ENCODE measurements at regions not wholly inside any gene's neighbourhood (a gene's known extent, or its start where the extent isn't known, plus 50 kb on each side); places are given as distances from the start of the nearest gene placed in this dataset.

DNA sequence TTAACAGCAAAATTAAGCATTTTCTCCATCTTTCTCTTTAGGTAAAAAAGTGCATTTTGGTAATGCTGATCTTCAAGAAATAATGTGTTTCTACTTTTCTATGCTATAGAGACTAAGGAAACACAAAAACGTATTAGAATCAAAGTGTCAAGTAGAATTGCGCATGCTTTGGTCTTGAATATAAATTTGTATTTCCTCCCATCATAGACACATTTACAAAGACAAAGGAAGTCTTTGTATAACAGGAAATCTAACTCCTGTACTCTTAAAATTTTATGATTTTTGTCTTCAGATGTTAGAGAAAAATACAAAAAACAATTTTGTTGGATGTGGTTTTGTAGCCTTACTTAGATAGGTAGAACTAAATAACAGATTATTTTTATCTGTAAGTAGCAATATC lies 1299.4 kb downstream of the NCAM2 start:
- CTCF ChIA-PET: no interaction called here

DNA sequence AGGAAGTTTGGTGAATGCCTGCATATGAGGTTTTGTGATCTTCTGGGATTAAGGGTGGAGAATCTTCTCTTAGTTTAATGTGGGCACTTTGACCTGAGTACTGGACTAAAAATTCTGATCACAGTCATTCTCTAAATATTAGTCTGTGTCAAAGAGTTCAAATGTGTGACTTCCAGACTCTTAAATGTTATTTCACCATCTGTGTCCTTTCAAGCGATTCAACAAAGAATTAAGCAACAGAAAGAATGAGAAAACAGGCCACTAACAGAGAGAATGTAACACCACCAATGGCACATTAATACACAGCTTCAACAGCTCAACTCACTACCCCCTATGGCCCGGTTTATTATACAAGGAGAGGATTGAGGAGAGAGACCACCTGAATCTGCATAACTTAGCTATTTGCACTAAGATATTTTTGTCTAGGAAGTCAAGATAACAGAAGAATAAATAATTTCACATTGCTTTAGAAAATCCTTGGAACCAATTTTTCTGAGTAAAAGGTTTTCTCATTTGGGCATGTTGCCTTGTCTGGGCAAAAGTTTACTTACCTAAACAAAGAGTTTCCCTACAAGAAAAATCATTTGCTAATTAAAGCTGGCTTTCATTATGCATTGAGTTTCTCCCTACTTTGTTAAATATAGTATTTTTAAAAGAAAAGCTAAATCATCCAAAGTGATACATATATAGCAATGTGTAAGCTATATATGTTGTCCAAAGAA lies 1313.7 kb downstream of the NCAM2 start:
- Histone ChIP-seq H3K4me2 (no peak overlapping the region), H3K27ac (no peak overlapping the region), H3K4me1 (no peaks in the 10 kb centered on the region), H3K4me3 (no peak overlapping the region), H3K9me3 (no peaks in the 10 kb centered on the region)
- no peak for ATAC-seq
- ChIA-PET POLR2A (no interaction called here), CTCF (interaction anchor here (0.6 kb wide), 1 partner anchor 663 kb away, joined by 3 read pairs; no protein-coding TSS in a partner anchor)
- no peak for DNase-seq (ENCODE audit: low read depth in 1 of 2, low spot score in 1 of 2)
- FAIRE-seq: no peak
- 0% methylated on average over 2 of the region's 2 CpGs for WGBS (ENCODE audit: missing lambda C conversion rate)
- TF ChIP-seq JUNB (IDR thresholded peaks at IDR 0.05): no peak
- TF ChIP-seq NPAS2 (CRISPR knock-in tag; IDR thresholded peaks at IDR 0.05; ENCODE audit: borderline replicate concordance): no peak
- no peak for TF ChIP-seq POLR2A (IDR thresholded peaks at IDR 0.05; ENCODE audit: low read length)
- TF ChIP-seq, protein P1, sequence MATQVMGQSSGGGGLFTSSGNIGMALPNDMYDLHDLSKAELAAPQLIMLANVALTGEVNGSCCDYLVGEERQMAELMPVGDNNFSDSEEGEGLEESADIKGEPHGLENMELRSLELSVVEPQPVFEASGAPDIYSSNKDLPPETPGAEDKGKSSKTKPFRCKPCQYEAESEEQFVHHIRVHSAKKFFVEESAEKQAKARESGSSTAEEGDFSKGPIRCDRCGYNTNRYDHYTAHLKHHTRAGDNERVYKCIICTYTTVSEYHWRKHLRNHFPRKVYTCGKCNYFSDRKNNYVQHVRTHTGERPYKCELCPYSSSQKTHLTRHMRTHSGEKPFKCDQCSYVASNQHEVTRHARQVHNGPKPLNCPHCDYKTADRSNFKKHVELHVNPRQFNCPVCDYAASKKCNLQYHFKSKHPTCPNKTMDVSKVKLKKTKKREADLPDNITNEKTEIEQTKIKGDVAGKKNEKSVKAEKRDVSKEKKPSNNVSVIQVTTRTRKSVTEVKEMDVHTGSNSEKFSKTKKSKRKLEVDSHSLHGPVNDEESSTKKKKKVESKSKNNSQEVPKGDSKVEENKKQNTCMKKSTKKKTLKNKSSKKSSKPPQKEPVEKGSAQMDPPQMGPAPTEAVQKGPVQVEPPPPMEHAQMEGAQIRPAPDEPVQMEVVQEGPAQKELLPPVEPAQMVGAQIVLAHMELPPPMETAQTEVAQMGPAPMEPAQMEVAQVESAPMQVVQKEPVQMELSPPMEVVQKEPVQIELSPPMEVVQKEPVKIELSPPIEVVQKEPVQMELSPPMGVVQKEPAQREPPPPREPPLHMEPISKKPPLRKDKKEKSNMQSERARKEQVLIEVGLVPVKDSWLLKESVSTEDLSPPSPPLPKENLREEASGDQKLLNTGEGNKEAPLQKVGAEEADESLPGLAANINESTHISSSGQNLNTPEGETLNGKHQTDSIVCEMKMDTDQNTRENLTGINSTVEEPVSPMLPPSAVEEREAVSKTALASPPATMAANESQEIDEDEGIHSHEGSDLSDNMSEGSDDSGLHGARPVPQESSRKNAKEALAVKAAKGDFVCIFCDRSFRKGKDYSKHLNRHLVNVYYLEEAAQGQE (IDR thresholded peaks at IDR 0.05): no peak
- TF ChIP-seq, protein P2, sequence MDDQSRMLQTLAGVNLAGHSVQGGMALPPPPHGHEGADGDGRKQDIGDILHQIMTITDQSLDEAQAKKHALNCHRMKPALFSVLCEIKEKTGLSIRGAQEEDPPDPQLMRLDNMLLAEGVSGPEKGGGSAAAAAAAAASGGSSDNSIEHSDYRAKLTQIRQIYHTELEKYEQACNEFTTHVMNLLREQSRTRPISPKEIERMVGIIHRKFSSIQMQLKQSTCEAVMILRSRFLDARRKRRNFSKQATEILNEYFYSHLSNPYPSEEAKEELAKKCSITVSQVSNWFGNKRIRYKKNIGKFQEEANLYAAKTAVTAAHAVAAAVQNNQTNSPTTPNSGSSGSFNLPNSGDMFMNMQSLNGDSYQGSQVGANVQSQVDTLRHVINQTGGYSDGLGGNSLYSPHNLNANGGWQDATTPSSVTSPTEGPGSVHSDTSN (IDR thresholded peaks at IDR 0.05): no peak
- TF ChIP-seq, protein P3, sequence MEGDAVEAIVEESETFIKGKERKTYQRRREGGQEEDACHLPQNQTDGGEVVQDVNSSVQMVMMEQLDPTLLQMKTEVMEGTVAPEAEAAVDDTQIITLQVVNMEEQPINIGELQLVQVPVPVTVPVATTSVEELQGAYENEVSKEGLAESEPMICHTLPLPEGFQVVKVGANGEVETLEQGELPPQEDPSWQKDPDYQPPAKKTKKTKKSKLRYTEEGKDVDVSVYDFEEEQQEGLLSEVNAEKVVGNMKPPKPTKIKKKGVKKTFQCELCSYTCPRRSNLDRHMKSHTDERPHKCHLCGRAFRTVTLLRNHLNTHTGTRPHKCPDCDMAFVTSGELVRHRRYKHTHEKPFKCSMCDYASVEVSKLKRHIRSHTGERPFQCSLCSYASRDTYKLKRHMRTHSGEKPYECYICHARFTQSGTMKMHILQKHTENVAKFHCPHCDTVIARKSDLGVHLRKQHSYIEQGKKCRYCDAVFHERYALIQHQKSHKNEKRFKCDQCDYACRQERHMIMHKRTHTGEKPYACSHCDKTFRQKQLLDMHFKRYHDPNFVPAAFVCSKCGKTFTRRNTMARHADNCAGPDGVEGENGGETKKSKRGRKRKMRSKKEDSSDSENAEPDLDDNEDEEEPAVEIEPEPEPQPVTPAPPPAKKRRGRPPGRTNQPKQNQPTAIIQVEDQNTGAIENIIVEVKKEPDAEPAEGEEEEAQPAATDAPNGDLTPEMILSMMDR (IDR thresholded peaks at IDR 0.05): no peak
- TF ChIP-seq CBX8 (IDR thresholded peaks at IDR 0.05): no peak
- no peak for TF ChIP-seq TP53 (CRISPR knock-in tag; IDR thresholded peaks at IDR 0.05)
- no peak for TF ChIP-seq EHMT2 (IDR thresholded peaks at IDR 0.05; ENCODE audit: low read depth)

More for the DNA sequence above, 1299.4 kb downstream of the NCAM2 start:
- 31% methylated on average over 2 of the region's 2 CpGs for WGBS (ENCODE audit: missing lambda C conversion rate)
- POLR2A ChIA-PET: no interaction called here
- H3K4me3 ChIP-seq: no peak overlapping the region
- FAIRE-seq: no peak
- H3K4me2 ChIP-seq: no peak overlapping the region
- no peak for ATAC-seq
- H3K9me3 ChIP-seq: no peaks in the 10 kb centered on the region
- no peak for DNase-seq (ENCODE audit: low read depth in 1 of 2, low spot score in 1 of 2)
- H3K27ac ChIP-seq: no peak overlapping the region
- TF ChIP-seq, protein P4, sequence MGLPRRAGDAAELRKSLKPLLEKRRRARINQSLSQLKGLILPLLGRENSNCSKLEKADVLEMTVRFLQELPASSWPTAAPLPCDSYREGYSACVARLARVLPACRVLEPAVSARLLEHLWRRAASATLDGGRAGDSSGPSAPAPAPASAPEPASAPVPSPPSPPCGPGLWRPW (IDR thresholded peaks at IDR 0.05): no peak
- TF ChIP-seq MYC (IDR thresholded peaks at IDR 0.05; ENCODE audit: borderline replicate concordance, low read length) (no peak), ZC3H11A (IDR thresholded peaks at IDR 0.05) (no peak), EHF (CRISPR knock-in tag; IDR thresholded peaks at IDR 0.05) (no peak), FOSL2 (IDR thresholded peaks at IDR 0.05) (no peak), FOSL2 (CRISPR knock-in tag; IDR thresholded peaks at IDR 0.05) (no peak), HEYL (CRISPR knock-in tag; IDR thresholded peaks at IDR 0.05) (no peak), CHD2 (IDR thresholded peaks at IDR 0.05; ENCODE audit: low read length, partially characterized antibody) (no peak), CEBPB (IDR thresholded peaks at IDR 0.05) (no peak), JUNB (IDR thresholded peaks at IDR 0.05) (no peak)
- TF ChIP-seq, protein P5, sequence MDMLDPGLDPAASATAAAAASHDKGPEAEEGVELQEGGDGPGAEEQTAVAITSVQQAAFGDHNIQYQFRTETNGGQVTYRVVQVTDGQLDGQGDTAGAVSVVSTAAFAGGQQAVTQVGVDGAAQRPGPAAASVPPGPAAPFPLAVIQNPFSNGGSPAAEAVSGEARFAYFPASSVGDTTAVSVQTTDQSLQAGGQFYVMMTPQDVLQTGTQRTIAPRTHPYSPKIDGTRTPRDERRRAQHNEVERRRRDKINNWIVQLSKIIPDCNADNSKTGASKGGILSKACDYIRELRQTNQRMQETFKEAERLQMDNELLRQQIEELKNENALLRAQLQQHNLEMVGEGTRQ (IDR thresholded peaks at IDR 0.05): no peak
- TF ChIP-seq, protein P6, sequence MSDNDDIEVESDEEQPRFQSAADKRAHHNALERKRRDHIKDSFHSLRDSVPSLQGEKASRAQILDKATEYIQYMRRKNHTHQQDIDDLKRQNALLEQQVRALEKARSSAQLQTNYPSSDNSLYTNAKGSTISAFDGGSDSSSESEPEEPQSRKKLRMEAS (IDR thresholded peaks at IDR 0.05): no peak
- TF ChIP-seq, protein P7, sequence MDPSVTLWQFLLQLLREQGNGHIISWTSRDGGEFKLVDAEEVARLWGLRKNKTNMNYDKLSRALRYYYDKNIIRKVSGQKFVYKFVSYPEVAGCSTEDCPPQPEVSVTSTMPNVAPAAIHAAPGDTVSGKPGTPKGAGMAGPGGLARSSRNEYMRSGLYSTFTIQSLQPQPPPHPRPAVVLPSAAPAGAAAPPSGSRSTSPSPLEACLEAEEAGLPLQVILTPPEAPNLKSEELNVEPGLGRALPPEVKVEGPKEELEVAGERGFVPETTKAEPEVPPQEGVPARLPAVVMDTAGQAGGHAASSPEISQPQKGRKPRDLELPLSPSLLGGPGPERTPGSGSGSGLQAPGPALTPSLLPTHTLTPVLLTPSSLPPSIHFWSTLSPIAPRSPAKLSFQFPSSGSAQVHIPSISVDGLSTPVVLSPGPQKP (IDR thresholded peaks at IDR 0.05; ENCODE audit: low read depth, low read length): no peak
- H3K4me1 ChIP-seq: no peaks in the 10 kb centered on the region
